ENCODE measurements at regions not wholly inside any gene's neighbourhood (a gene's known extent, or its start where the extent isn't known, plus 50 kb on each side); places are given as distances from the start of the nearest gene placed in this dataset.

DNA sequence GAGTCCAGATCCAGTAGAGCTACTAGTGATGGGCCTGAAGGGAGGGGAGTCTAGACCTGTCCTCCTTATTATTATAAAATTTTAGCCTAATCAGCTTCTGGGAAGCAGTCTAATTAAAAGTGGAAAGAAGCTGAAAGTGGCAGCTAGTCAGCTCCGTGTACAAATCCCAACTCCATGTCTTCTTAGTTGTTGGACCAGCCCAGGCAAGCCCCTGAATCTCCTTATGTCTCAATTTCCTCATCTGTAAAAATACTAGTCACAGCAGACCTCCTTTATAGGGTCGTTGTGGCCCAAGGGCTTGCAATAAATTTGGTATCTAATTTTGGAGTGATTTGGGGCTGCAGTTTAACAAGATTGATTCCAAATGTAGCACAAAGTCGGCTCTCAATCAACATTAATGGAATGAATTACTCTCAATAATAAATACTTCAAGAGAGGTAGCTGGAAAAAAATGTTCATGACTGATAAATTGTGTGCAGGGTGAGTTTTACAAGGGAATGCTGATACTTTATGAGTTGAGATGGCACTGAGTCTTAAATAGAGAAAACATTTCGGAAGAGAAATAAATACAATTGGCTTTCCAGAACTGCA, 118.3 kb upstream of the NDUFV2 start:
- Mint-ChIP-seq H3K27ac (ENCODE audit: unreplicated experiment) (no peak overlapping the region), H3K36me3 (ENCODE audit: insufficient read depth, unreplicated experiment) (no peaks in the 10 kb centered on the region), H3K27me3 (ENCODE audit: unreplicated experiment) (no peaks in the 10 kb centered on the region), H3K4me3 (ENCODE audit: low read depth, unreplicated experiment) (no peak overlapping the region), H3K4me1 (ENCODE audit: low read depth, unreplicated experiment) (peaks cover 44% of the 10 kb centered on the region), H3K9me3 (ENCODE audit: low read depth, unreplicated experiment) (no peaks in the 10 kb centered on the region)
- DNase-seq: no peak
- TF ChIP-seq CTCF (IDR thresholded peaks at IDR 0.05; ENCODE audit: unreplicated experiment): no peak
- CTCF ChIA-PET: interaction anchor here (0.7 to 2.7 kb wide), 3 partner anchors 93 to 190 kb away, joined by 3 to 19 read pairs (median 5); no protein-coding TSS in a partner anchor
- no TSS peak for BruUV-seq (replicated peaks)
- intact Hi-C loops (cut with micrococcal nuclease; ENCODE audit: unreplicated experiment): loop anchor here (5.0 kb wide), 3 partner anchors 92 to 187 kb away; no protein-coding TSS in a partner anchor

DNA sequence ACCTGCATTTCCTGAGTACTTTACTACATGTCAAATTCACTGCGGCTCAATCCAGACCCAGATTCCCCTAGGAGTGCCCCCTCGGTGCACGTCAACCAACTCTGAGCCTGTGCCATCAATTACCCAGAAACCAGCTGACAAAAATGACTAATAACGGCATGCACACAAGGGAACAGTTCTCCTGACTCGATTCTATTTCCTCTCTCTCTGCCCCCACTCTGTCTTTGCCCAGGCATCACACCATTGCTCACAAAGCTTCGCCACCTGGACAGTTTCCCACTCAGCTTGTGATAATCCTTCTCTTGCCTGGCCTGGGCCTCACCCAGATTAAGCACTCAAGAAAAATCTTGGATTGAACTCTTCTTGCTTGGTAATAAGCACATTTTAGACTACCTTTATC, 115.3 kb upstream of the NDUFV2 start:
- Mint-ChIP-seq H3K27ac (ENCODE audit: unreplicated experiment) (no peak overlapping the region), H3K9me3 (ENCODE audit: low read depth, unreplicated experiment) (no peaks in the 10 kb centered on the region), H3K36me3 (ENCODE audit: insufficient read depth, unreplicated experiment) (no peaks in the 10 kb centered on the region), H3K4me3 (ENCODE audit: low read depth, unreplicated experiment) (no peak overlapping the region), H3K27me3 (ENCODE audit: unreplicated experiment) (no peaks in the 10 kb centered on the region), H3K4me1 (ENCODE audit: low read depth, unreplicated experiment) (peaks cover 29% of the 10 kb centered on the region)
- DNase-seq: no peak
- no peak for TF ChIP-seq CTCF (IDR thresholded peaks at IDR 0.05; ENCODE audit: unreplicated experiment)
- intact Hi-C loops (cut with micrococcal nuclease; ENCODE audit: unreplicated experiment): no loop called here
- BruUV-seq (replicated peaks): no TSS peak
- CTCF ChIA-PET: interaction anchor here (0.9 to 2.4 kb wide), 4 partner anchors 187 to 292 kb away, joined by 4 to 13 read pairs (median 6); no protein-coding TSS in a partner anchor

DNA sequence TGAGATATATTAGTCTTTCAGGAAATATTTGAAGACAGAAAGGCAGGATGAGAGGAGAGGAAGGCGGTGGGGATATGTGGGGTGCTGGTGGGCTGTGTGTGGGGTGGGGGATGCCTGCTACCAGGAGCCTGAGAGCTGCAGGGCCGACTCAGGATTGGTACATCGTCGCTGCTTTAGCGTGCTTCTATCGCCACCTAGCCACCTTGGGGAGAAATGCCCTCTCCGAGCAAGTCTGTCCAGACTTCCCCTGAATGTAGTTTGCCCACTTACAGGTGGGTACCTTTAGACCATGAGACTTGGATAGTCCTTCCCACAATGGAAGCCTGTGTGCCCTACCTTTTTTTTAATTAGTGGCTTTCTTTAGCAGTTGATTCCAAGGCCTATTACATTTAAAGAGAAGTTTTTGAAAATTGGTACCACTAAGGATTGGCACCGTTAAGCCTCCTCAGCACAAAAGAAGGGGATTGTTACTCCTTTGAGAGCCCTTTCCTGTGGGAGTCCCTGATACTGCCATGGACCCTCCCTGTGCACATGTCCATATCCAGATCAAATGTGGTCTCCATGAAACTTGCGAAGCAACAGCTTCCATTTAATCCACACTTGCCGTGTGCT, 114.1 kb upstream of the NDUFV2 start:
- H3K4me3 Mint-ChIP-seq (ENCODE audit: low read depth, unreplicated experiment): no peak overlapping the region
- H3K4me1 Mint-ChIP-seq (ENCODE audit: low read depth, unreplicated experiment): peaks cover 18% of the 10 kb centered on the region
- no peaks in the 10 kb centered on the region for H3K36me3 Mint-ChIP-seq (ENCODE audit: insufficient read depth, unreplicated experiment)
- no peak overlapping the region for H3K27ac Mint-ChIP-seq (ENCODE audit: unreplicated experiment)
- intact Hi-C loops (cut with micrococcal nuclease; ENCODE audit: unreplicated experiment): loop anchor here (1.0 kb wide), 1 partner anchor 334 kb away; no protein-coding TSS in a partner anchor
- no peaks in the 10 kb centered on the region for H3K9me3 Mint-ChIP-seq (ENCODE audit: low read depth, unreplicated experiment)
- H3K27me3 Mint-ChIP-seq (ENCODE audit: unreplicated experiment): no peaks in the 10 kb centered on the region
- no TSS peak for BruUV-seq (replicated peaks)
- CTCF ChIA-PET: interaction anchor here (0.9 to 2.4 kb wide), 6 partner anchors 188 to 510 kb away, joined by 3 to 13 read pairs (median 4); partner anchors contain the start of gene RAB12
- peak; percentile 89 for TF ChIP-seq CTCF (IDR thresholded peaks at IDR 0.05; ENCODE audit: unreplicated experiment)
- DNase-seq: peak; percentile 69

GRCh38 chr18:8989017-8989416, 113.5 kb upstream of the NDUFV2 start:
- H3K36me3 Mint-ChIP-seq (ENCODE audit: insufficient read depth, unreplicated experiment): no peaks in the 10 kb centered on the region
- intact Hi-C loops (cut with micrococcal nuclease; ENCODE audit: unreplicated experiment): no loop called here
- no TSS peak for BruUV-seq (replicated peaks)
- no peak for TF ChIP-seq CTCF (IDR thresholded peaks at IDR 0.05; ENCODE audit: unreplicated experiment)
- DNase-seq: no peak
- no peak overlapping the region for H3K27ac Mint-ChIP-seq (ENCODE audit: unreplicated experiment)
- H3K4me1 Mint-ChIP-seq (ENCODE audit: low read depth, unreplicated experiment): peaks cover 20% of the 10 kb centered on the region
- H3K4me3 Mint-ChIP-seq (ENCODE audit: low read depth, unreplicated experiment): no peak overlapping the region
- CTCF ChIA-PET: interaction anchor here (2.4 kb wide), 1 partner anchor 292 kb away, joined by 13 read pairs; no protein-coding TSS in a partner anchor
- H3K27me3 Mint-ChIP-seq (ENCODE audit: unreplicated experiment): no peaks in the 10 kb centered on the region
- H3K9me3 Mint-ChIP-seq (ENCODE audit: low read depth, unreplicated experiment): no peaks in the 10 kb centered on the region

Measured in Calu3 (cell line).